HepG2 (cell line): ENCODE measurements at regions not wholly inside any gene's neighbourhood (a gene's known extent, or its start where the extent isn't known, plus 50 kb on each side); places are given as distances from the start of the nearest gene placed in this dataset.

Experiments
- CEBPB ChIP-seq: IDR thresholded peaks from 2 replicates; pipeline ENCODE4 v1.6.1; 2011; ENCODE audit warnings: low read depth, low read length, improper control_type of control experiment, borderline replicate concordance
- FOXA3 ChIP-seq: IDR thresholded peaks from 2 replicates; pipeline ENCODE4 v1.6.1; 2016; ENCODE audit warnings: missing genetic modification reagents, missing compliant biosample characterization
- POLR2AphosphoS5 ChIP-seq: IDR thresholded peaks from 2 replicates; pipeline ENCODE4 v1.6.1; 2012; ENCODE audit warnings: low read depth, low read length
- SAP130 ChIP-seq: IDR thresholded peaks from 2 replicates; pipeline ENCODE4 v1.6.1; 2016; ENCODE audit warnings: low read depth
- U2AF2 ChIP-seq: fragments of 200-400 bp; formaldehyde crosslinking; IDR thresholded peaks from 2 replicates; pipeline ENCODE4 v1.6.1; 2017; ENCODE audit warnings: low read depth, mild to moderate bottlenecking, low read length
- ZNF510 ChIP-seq: sonication (generic); formaldehyde crosslinking; IDR thresholded peaks from 2 replicates; pipeline ENCODE4 v1.4.0; 2020; ENCODE audit warnings: low read depth, mild to moderate bottlenecking, missing genetic modification reagents
- TF ChIP-seq, protein P1 (sequence below): sonication (generic); formaldehyde crosslinking; IDR thresholded peaks from 2 replicates; pipeline ENCODE4 v1.5.0; 2020; ENCODE audit warnings: mild to moderate bottlenecking, missing genetic modification reagents, moderate library complexity
- TF ChIP-seq, protein P2 (sequence below): sonication (generic); formaldehyde crosslinking; IDR thresholded peaks from 2 replicates; pipeline ENCODE4 v1.9.0; 2021; ENCODE audit warnings: missing genetic modification reagents, borderline replicate concordance
- TF ChIP-seq, protein P3 (sequence below): sonication (generic); formaldehyde crosslinking; IDR thresholded peaks from 2 replicates; pipeline ENCODE4 v1.9.0; 2021; ENCODE audit warnings: missing genetic modification reagents, borderline replicate concordance
- TF ChIP-seq, protein P4 (sequence below): sonication (generic); formaldehyde crosslinking; IDR thresholded peaks from 2 replicates; pipeline ENCODE4 v1.5.1; 2020; ENCODE audit warnings: missing genetic modification reagents, mild to moderate bottlenecking, borderline replicate concordance

DNA sequence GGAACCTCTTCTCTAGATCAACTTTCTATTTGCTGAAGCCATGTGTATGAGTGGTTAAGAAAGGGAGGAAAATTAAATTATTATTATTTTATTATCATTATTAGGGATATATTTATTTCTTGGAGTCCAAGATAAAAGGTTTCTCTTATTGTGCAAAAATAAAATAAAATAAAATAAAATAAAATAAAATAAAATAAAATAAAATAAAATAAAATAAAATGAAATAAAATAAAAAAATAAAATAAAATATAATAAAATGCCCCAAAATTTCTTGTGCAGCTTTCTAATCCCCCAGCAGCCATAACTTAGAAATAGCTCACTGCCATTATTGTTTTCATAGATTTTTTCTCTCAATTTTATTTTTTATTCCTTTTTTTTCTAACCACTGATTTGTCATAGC is 526.8 kb downstream of the VGLL3 start:
- TF ChIP-seq, protein P1, sequence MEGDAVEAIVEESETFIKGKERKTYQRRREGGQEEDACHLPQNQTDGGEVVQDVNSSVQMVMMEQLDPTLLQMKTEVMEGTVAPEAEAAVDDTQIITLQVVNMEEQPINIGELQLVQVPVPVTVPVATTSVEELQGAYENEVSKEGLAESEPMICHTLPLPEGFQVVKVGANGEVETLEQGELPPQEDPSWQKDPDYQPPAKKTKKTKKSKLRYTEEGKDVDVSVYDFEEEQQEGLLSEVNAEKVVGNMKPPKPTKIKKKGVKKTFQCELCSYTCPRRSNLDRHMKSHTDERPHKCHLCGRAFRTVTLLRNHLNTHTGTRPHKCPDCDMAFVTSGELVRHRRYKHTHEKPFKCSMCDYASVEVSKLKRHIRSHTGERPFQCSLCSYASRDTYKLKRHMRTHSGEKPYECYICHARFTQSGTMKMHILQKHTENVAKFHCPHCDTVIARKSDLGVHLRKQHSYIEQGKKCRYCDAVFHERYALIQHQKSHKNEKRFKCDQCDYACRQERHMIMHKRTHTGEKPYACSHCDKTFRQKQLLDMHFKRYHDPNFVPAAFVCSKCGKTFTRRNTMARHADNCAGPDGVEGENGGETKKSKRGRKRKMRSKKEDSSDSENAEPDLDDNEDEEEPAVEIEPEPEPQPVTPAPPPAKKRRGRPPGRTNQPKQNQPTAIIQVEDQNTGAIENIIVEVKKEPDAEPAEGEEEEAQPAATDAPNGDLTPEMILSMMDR (CRISPR knock-in tag) = no peak
- TF ChIP-seq, protein P2, sequence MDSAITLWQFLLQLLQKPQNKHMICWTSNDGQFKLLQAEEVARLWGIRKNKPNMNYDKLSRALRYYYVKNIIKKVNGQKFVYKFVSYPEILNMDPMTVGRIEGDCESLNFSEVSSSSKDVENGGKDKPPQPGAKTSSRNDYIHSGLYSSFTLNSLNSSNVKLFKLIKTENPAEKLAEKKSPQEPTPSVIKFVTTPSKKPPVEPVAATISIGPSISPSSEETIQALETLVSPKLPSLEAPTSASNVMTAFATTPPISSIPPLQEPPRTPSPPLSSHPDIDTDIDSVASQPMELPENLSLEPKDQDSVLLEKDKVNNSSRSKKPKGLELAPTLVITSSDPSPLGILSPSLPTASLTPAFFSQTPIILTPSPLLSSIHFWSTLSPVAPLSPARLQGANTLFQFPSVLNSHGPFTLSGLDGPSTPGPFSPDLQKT (CRISPR knock-in tag) = no peak
- TF ChIP-seq POLR2AphosphoS5 (no peak), U2AF2 (no peak), SAP130 (CRISPR knock-in tag) (no peak), CEBPB (no peak), ZNF510 (no peak), FOXA3 (CRISPR knock-in tag) (no peak)
- TF ChIP-seq, protein P3, sequence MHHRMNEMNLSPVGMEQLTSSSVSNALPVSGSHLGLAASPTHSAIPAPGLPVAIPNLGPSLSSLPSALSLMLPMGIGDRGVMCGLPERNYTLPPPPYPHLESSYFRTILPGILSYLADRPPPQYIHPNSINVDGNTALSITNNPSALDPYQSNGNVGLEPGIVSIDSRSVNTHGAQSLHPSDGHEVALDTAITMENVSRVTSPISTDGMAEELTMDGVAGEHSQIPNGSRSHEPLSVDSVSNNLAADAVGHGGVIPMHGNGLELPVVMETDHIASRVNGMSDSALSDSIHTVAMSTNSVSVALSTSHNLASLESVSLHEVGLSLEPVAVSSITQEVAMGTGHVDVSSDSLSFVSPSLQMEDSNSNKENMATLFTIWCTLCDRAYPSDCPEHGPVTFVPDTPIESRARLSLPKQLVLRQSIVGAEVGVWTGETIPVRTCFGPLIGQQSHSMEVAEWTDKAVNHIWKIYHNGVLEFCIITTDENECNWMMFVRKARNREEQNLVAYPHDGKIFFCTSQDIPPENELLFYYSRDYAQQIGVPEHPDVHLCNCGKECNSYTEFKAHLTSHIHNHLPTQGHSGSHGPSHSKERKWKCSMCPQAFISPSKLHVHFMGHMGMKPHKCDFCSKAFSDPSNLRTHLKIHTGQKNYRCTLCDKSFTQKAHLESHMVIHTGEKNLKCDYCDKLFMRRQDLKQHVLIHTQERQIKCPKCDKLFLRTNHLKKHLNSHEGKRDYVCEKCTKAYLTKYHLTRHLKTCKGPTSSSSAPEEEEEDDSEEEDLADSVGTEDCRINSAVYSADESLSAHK (CRISPR knock-in tag) = no peak
- TF ChIP-seq, protein P4, sequence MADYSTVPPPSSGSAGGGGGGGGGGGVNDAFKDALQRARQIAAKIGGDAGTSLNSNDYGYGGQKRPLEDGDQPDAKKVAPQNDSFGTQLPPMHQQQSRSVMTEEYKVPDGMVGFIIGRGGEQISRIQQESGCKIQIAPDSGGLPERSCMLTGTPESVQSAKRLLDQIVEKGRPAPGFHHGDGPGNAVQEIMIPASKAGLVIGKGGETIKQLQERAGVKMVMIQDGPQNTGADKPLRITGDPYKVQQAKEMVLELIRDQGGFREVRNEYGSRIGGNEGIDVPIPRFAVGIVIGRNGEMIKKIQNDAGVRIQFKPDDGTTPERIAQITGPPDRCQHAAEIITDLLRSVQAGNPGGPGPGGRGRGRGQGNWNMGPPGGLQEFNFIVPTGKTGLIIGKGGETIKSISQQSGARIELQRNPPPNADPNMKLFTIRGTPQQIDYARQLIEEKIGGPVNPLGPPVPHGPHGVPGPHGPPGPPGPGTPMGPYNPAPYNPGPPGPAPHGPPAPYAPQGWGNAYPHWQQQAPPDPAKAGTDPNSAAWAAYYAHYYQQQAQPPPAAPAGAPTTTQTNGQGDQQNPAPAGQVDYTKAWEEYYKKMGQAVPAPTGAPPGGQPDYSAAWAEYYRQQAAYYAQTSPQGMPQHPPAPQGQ (CRISPR knock-in tag) = no peak
